OCI-LY3 (cell line): ENCODE measurements at regions not wholly inside any gene's neighbourhood (a gene's known extent, or its start where the extent isn't known, plus 50 kb on each side); places are given as distances from the start of the nearest gene placed in this dataset.

Source experiments
- CTCF ChIP-seq: fragments of 200-600, 300-600 bp; sonication (generic); IDR thresholded peaks from 2 replicates; pipeline ENCODE4 v1.5.1; 2014; ENCODE audit warnings: antibody characterized with exemption, low read length, low read depth
- EZH2phosphoT487 ChIP-seq: fragments of 200-600 bp; shearing (Covaris generic); IDR thresholded peaks from 2 replicates; pipeline ENCODE4 v1.6.1; 2018; ENCODE audit warnings: antibody characterized with exemption, mixed run types, low read depth

- TF ChIP-seq CTCF (no peak), EZH2phosphoT487 (no peak)
Measured at GRCh38 chr7:35555386-35555785, 139.5 kb downstream of the HERPUD2 start.
